Vagina (tissue), 2 donors: ENCODE measurements at regions not wholly inside any gene's neighbourhood (a gene's known extent, or its start where the extent isn't known, plus 50 kb on each side); places are given as distances from the start of the nearest gene placed in this dataset.

Experiments
- CTCF ChIP-seq, 3 experiments: fragments of 450-650 bp in 2 of 3; fragments of 200-600 bp in 1 of 3; sonication (generic) in 1 of 3; IDR thresholded peaks; one replicate each; pipeline ENCODE4 v1.5.1; 2017 to 2019; ENCODE audit warnings: antibody characterized with exemption in 3 of 3, mild to moderate bottlenecking in 2 of 3, moderate library complexity in 2 of 3
- POLR2A ChIP-seq, 2 donors: fragments of 450-650 bp; IDR thresholded peaks; one replicate each; pipeline ENCODE4 v1.6.1; 2017; ENCODE audit warnings: antibody characterized with exemption in 2 of 2, mild to moderate bottlenecking in 2 of 2, moderate library complexity in 2 of 2

GRCh38 chr12:39235990-39236767 lies 206.7 kb downstream of the KIF21A start:
- TF ChIP-seq CTCF (IDR thresholded peaks at IDR 0.05), result no peak
- no peak for TF ChIP-seq POLR2A (IDR thresholded peaks at IDR 0.05)
